GM12892 (cell line): ENCODE measurements at regions not wholly inside any gene's neighbourhood (a gene's known extent, or its start where the extent isn't known, plus 50 kb on each side); places are given as distances from the start of the nearest gene placed in this dataset.

Source experiments
- DNase-seq: peaks from one replicate; pipeline ENCODE4 v3.0.0; 2011; ENCODE audit not compliant: insufficient read length
- FAIRE-seq: peaks from 2 replicates; lab custom pipeline; 2011; peaks lifted over from hg19 to GRCh38; lab: Jason Lieb, UNC
- POLR2A ChIP-seq: IDR thresholded peaks from 2 replicates; pipeline ENCODE4 v1.6.1; 2011; ENCODE audit warnings: low read depth, low read length, control low read depth
- POLR2AphosphoS5 ChIP-seq: IDR thresholded peaks from 2 replicates; pipeline ENCODE4 v1.6.1; 2011; ENCODE audit warnings: low read depth, low read length, control low read depth
- TAF1 ChIP-seq: IDR thresholded peaks from 2 replicates; pipeline ENCODE4 v1.6.1; 2011; ENCODE audit warnings: low read depth, mild to moderate bottlenecking, control low read depth, low read length, borderline replicate concordance

DNA sequence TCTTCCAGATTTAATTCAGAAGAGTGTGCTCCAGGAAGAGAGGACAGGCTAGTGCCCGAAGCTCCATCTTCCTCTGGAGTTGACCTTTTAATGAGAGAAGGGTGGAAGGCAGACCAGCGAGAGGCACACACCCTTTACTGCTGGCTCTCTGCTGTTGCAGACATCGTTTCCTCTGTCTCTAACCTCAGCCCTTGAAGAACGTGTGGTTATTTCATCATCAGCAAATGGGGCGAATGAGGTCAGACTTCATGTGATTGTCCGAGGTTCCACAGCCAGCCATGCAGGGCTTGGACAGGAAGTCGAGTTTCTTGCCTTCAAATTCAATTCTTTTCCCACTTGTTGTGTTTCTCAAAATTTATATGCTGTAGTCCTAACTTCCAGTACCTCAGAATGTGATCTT is 155.2 kb upstream of the MSX1 start:
- DNase-seq: no peak
- no peak for FAIRE-seq
- TF ChIP-seq POLR2AphosphoS5 (no peak), TAF1 (no peak), POLR2A (no peak)

DNA sequence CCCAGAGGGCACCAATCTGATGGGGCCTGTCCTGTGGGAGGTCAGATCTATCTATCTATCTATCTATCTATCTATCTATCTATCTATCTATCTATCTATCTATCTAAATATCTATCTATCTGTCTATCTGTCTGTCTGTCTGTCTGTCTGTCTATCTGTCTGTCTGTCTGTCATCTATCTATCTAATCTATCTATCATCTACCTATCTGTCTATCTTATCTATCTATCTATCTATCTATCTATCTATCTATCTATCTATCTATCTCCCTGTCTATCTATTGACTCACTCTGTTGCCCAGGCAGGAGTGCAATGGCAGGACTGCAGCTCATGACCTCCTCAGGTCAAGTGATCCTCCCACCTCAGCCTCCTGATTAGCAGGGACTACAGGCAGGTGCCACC is 155.7 kb upstream of the STX18 start:
- DNase-seq (no peak), FAIRE-seq (no peak)
- no peak for TF ChIP-seq POLR2A
- no peak for TF ChIP-seq POLR2AphosphoS5
- TF ChIP-seq TAF1: no peak

DNA sequence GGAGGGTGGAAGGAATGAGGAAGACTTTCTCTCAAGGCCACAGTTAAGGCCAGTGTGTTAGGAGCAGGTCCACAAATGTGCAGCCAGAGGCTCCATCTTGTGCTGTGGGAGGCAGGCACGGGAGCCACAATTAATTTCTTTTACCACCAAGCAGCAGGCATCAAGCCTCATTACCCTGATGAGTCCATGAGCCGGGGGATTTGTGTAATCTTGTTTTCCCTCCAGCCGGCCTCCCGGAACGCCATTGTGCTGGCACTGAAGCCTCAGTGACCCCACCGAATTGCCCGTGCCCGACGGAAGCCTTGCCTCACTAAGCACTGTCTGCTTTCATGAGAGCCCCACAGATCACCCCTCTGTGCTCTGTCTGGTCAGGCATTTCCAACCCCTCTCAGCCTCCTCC is 154.7 kb upstream of the STX18 start:
- FAIRE-seq (no peak), DNase-seq (no peak)
- TF ChIP-seq POLR2A (no peak), TAF1 (no peak), POLR2AphosphoS5 (no peak)

DNA sequence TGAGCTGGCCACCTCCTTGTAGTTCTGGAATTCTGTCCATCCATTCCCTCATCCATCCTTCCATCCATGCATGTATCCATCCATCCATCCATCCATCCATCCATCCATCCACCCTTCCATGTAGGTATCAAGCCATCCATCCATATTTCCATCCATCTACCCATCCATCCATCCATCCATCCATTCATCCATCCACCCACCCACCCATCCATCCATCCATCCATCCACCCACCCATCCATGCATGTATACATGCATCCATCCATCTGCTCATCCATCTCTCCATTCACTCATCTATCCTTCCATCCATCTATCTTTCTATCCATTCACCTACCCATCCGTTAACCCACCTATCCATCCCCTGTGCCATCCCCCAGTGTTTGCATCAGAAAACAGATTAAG is 153.6 kb upstream of the STX18 start:
- FAIRE-seq (no peak), DNase-seq (no peak)
- TF ChIP-seq TAF1 (no peak), POLR2A (no peak), POLR2AphosphoS5 (no peak)

DNA sequence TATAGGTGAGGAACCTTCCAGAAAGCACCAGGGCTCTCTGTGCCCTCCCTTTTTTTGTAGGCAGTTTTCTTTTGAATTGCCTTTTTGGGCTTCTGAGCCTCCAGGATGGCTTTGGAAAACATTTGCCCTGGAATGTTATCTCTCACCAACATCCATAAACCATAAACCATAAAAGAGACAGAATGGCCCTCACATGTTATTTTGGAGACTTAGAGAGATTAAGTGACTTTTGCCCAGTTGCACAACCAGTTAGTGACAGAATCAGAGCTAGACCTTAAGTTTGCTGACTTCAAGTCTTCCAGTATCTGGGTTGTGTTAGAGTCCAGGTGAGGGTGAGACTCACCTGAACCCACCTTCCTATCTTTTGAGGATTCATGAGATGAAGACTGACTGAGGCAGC is 153.0 kb upstream of the STX18 start:
- TF ChIP-seq TAF1 (no peak), POLR2A (no peak), POLR2AphosphoS5 (no peak)
- no peak for DNase-seq
- no peak for FAIRE-seq

DNA sequence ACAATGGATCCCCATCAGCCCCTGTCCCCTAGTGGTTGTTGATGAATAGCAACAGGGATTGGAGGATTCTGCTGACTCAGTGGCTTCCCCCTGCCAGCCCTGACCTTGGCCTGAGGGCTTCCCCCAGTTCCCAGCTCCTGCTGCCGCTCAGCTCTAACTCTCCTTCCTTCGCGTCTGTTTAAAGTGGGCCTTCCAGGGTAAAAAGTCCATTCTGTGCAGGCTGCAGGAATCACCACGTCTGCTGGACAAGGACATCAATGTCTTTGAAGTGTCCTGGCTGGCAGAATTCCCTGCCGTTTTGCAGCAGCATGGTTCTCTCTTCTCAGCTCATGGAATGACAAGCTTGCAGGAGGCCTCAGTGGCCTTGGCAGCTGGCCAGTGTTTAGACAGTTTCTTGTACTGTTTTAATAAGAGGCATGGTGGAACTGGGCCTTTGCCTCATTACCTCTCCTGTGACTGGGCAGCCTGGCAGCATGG is 152.5 kb upstream of the STX18 start:
- FAIRE-seq (no peak), DNase-seq (no peak)
- TF ChIP-seq POLR2AphosphoS5: no peak
- no peak for TF ChIP-seq POLR2A
- no peak for TF ChIP-seq TAF1

DNA sequence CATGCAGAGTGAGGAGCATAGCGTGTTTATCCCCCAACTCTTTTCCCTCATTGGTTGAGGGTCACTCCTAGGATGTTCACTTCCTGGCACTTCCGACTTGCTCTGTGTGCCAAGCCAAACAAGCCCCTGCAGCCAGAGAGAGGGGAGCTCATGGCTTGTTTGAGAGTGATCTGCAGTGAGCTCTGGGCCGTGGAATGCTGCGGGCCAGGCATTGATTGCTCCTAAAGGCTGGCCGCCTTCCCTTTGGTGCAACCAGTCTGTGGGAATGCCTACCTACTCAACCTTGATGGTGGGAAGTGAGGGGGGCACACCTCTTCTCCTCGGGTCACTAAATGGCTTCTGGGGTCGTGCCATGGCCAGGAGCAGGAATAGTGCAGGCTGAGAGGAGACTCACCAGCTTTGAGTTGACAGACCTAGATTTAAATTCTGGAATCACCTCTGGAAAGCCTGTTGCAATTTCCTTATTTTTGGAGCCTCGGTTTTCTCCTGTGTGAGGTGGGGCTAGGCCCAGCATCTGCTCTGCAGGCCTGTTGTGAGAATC is 152.0 kb upstream of the STX18 start:
- FAIRE-seq (no peak), DNase-seq (no peak)
- no peak for TF ChIP-seq TAF1
- no peak for TF ChIP-seq POLR2AphosphoS5
- TF ChIP-seq POLR2A: no peak

DNA sequence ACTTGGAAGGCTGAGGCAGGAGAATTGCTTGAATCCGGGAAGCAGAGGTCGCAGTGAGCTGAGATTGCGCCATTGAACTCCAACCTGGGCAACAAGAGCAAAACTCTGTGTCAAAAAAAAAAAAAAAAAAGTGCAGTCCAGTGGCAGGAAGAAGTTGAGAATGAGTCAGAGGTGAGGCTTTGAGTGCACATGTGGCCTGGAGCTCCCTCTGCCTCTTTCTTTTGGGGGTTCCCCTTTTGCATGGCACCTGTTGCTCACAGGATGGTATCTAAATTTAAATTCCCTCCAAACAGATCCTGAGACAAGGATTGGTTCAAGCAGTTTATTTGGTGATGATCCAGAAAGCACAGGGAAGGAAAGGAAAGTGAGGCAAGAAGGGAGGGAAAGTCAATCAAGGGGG is 151.4 kb upstream of the STX18 start:
- DNase-seq (no peak), FAIRE-seq (peak; percentile 24)
- TF ChIP-seq POLR2AphosphoS5 (no peak), TAF1 (no peak)

DNA sequence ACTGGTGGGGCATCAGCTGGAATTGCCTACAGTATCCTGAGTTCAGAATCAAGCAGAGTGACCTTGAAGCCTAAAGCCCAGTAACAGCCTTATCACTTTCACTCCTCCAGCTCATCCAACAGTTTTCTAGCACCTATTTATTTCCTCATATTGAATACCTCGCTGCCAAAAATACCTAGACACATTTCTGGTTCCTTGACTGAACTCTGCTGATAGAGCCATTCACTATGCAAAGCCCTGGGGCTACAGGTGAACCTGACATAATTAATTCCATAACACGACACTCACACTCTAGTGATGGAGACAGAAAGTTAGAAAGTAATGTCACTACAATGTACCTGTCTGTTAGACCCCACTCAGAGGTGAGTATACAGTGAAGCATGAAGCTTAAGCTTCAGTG is 149.0 kb upstream of the STX18 start:
- TF ChIP-seq POLR2A (no peak), POLR2AphosphoS5 (no peak), TAF1 (no peak)
- DNase-seq: no peak
- no peak for FAIRE-seq

DNA sequence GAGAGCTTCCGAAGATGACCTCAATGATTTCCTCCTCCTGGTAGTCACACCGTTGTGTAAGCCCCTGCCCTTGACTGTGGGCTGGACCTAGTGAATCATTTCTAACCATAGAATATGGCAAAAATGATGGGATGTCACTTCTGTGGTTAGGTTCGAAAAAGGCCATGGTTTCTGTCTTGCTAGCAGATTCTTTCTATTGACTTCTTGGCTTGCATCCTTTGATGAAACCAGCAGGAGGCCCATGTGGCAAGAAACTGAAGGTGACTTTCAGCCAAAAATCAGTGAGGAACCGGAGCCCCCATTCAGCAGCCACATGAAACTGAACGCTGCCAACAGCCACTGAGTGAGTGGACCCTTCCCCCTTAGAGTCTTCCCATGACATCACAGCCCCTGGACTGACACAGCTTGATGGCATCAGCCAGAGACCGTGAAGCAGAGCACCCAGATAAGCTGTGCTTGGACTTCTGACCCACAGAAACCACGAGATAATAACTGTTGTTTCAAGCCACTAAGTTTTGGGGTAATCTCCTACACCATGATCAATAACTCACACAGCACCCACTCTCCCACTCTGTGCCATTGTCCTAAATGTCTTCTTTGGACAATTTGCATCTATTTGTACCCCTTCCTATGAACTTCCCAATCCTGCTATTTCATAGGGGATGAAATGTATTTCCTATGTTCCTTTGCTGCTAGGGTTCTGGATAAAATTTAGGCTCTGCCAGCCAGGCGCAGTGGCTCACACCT is 148.0 kb upstream of the STX18 start:
- peak; percentile 87 for FAIRE-seq
- peak; percentile 42 for DNase-seq

DNA sequence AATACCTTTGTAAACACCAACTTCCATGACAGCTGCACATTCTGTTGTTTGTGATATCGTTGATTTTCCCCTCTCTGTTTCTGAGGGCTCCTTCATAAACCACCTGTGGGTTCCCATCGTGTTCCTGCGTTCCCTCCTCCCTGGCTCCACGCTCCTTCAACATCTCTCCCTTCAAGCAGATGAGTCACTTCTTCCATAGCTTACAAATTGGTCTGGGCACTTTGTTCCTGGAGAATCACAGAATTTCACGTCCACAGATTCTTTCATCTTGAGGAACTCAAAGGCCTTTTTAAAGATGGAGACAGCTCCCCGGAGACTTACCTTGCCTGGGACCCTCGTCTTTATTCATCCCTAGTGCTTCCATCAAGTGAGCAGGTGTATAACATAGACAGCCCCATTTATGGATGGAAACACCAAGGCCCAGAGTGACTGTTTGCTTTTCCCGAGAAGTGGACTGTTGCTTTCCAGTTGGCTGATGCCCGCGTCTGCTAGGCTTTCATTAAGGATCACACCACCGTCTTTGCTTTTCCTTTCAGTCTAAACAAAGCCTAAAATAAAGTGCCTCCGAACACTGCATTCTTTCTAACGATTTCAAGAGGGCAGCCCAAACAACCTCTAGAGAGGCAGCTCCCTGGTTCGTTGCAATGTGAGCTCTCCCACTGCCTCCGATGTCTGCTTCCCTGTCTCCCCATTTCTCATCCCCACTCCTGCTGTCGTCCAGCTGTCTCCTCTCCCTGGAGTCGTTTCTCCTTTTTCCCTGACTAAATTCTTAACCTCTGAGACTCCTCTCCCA is 146.3 kb upstream of the STX18 start:
- no peak for DNase-seq
- TF ChIP-seq TAF1: no peak
- no peak for TF ChIP-seq POLR2AphosphoS5
- no peak for TF ChIP-seq POLR2A
- no peak for FAIRE-seq

More for the DNA sequence above, 148.0 kb upstream of the STX18 start:
- TF ChIP-seq TAF1 (no peak), POLR2AphosphoS5 (no peak), POLR2A (no peak)
